IMR-90 (cell line): ENCODE measurements at regions not wholly inside any gene's neighbourhood (a gene's known extent, or its start where the extent isn't known, plus 50 kb on each side); places are given as distances from the start of the nearest gene placed in this dataset.

Experiments used
- ATAC-seq: fragments of 200-7000 bp; cut with Tn5 transposase; 2 replicates; pipeline ENCODE4 v1.9.1; 2020; ENCODE audit warnings: low read depth, mild to moderate bottlenecking, moderate library complexity
- BruUV-seq: library from RNA; stranded (reverse); fragments of 400-500 nt; replicated peaks from 2 replicates; lab custom pipeline; 2021; lab: Mats Ljungman, UMichigan
- CTCF ChIA-PET: fragments of 300-600 bp; formaldehyde crosslinking; extraction: SDS; loops from one replicate; lab custom pipeline; 2021; ENCODE audit warnings: antibody characterized with exemption; lab: Yijun Ruan, JAX
- POLR2A ChIA-PET: fragments of 300-600 bp; sonication (Branson Sonifier 250); formaldehyde crosslinking; loops from one replicate; lab custom pipeline; 2022; ENCODE audit warnings: antibody characterized with exemption; ENCODE audit not compliant: unreplicated experiment; lab: Charles Lee
- DNase-seq: peaks from one replicate; pipeline ENCODE4 v3.0.0; 2013
- H2AFZ ChIP-seq: replicated peaks from 2 replicates; pipeline ENCODE3; 2013; ENCODE audit warnings: low read length, mild to moderate bottlenecking; ENCODE audit not compliant: poor library complexity
- H2AK5ac ChIP-seq: 2 replicates; pipeline ENCODE4 v1.6.1; 2013; ENCODE audit warnings: low read depth, low read length, inconsistent platforms
- H2AK9ac ChIP-seq: replicated peaks from 2 replicates; pipeline ENCODE3; 2013; ENCODE audit warnings: mild to moderate bottlenecking, low read depth, low read length, moderate library complexity; ENCODE audit not compliant: poor library complexity
- H2BK120ac ChIP-seq: 2 replicates; pipeline ENCODE4 v1.6.1; 2013; ENCODE audit warnings: low read depth, low read length, inconsistent platforms
- H2BK15ac ChIP-seq: 3 replicates; pipeline ENCODE4 v1.6.1; 2013; ENCODE audit warnings: low read depth, low read length, inconsistent platforms
- H2BK20ac ChIP-seq: 2 replicates; pipeline ENCODE4 v1.6.1; 2013; ENCODE audit warnings: low read depth, mild to moderate bottlenecking, inconsistent platforms, low read length, moderate library complexity
- H2BK5ac ChIP-seq: 2 replicates; pipeline ENCODE4 v1.6.1; 2013; ENCODE audit warnings: mild to moderate bottlenecking, low read depth, low read length, inconsistent platforms; ENCODE audit not compliant: poor library complexity, severe bottlenecking
- H3K14ac ChIP-seq: replicated peaks from 2 replicates; pipeline ENCODE4 v1.6.1; 2013; ENCODE audit warnings: low read depth, low read length, inconsistent platforms
- H3K18ac ChIP-seq: 2 replicates; pipeline ENCODE4 v1.6.1; 2013; ENCODE audit warnings: low read depth, low read length, control low read depth
- H3K23ac ChIP-seq: 2 replicates; pipeline ENCODE4 v1.6.1; 2013; ENCODE audit warnings: low read depth, low read length, inconsistent platforms
- H3K27ac ChIP-seq: 2 replicates; pipeline ENCODE4 v1.5.1; 2013; ENCODE audit warnings: mild to moderate bottlenecking, control low read depth, low read length; ENCODE audit not compliant: insufficient read depth
- H3K27me3 ChIP-seq: 2 replicates; pipeline ENCODE4 v1.6.1; 2013; ENCODE audit warnings: low read length; ENCODE audit not compliant: control insufficient read depth, insufficient read depth
- H3K36me3 ChIP-seq: 2 replicates; pipeline ENCODE4 v1.6.1; 2013; ENCODE audit warnings: low read length, mixed read lengths; ENCODE audit not compliant: control insufficient read depth, insufficient read depth
- H3K4ac ChIP-seq: 2 replicates; pipeline ENCODE4 v1.6.1; 2013; ENCODE audit warnings: low read depth, low read length, inconsistent platforms
- H3K4me1 ChIP-seq: 2 replicates; pipeline ENCODE4 v1.6.1; 2013; ENCODE audit warnings: low read length, mixed read lengths; ENCODE audit not compliant: control insufficient read depth, insufficient read depth
- H3K4me2 ChIP-seq: 2 replicates; pipeline ENCODE4 v1.6.1; 2013; ENCODE audit warnings: low read depth, mild to moderate bottlenecking, control low read depth, low read length, moderate library complexity
- H3K4me3 ChIP-seq: 2 replicates; pipeline ENCODE4 v1.5.1; 2013; ENCODE audit warnings: low read depth, mild to moderate bottlenecking, control low read depth, low read length, moderate library complexity; ENCODE audit not compliant: insufficient read depth
- H3K56ac ChIP-seq: 2 replicates; pipeline ENCODE4 v1.6.1; 2013; ENCODE audit warnings: low read length, inconsistent platforms; ENCODE audit not compliant: insufficient read depth; ENCODE audit errors: extremely low read depth
- H3K79me1 ChIP-seq, 2 experiments: 2 replicates each; pipeline ENCODE4 v1.6.1; 2013; ENCODE audit warnings: low read length in 2 of 2, inconsistent platforms in 1 of 2, low read depth in 1 of 2
- H3K9ac ChIP-seq: 2 replicates; pipeline ENCODE4 v1.6.1; 2013; ENCODE audit warnings: low read depth, low read length, control low read depth
- H3K9me1 ChIP-seq: 2 replicates; pipeline ENCODE4 v1.6.1; 2013; ENCODE audit warnings: low read length, inconsistent platforms; ENCODE audit not compliant: insufficient read depth
- H3K9me3 ChIP-seq: 2 replicates; pipeline ENCODE4 v1.6.1; 2013; ENCODE audit warnings: low read length; ENCODE audit not compliant: control insufficient read depth, insufficient read depth
- H4K20me1 ChIP-seq: 2 replicates; pipeline ENCODE4 v1.6.1; 2013; ENCODE audit warnings: low read length, inconsistent platforms; ENCODE audit not compliant: insufficient read depth
- H4K5ac ChIP-seq: 2 replicates; pipeline ENCODE4 v1.6.1; 2013; ENCODE audit warnings: mild to moderate bottlenecking, low read depth, low read length, control low read depth
- H4K8ac ChIP-seq, 2 experiments: 2 replicates each; pipeline ENCODE4 v1.6.1; 2013; ENCODE audit warnings: low read depth in 2 of 2, low read length in 2 of 2, control low read depth in 1 of 2, inconsistent platforms in 1 of 2
- H4K91ac ChIP-seq: 2 replicates; pipeline ENCODE4 v1.6.1; 2013; ENCODE audit warnings: low read depth, low read length, inconsistent platforms; ENCODE audit not compliant: insufficient read depth
- CTCF ChIP-seq: conservative IDR thresholded peaks from 2 replicates; pipeline ENCODE4 v1.5.1; 2012; ENCODE audit warnings: mild to moderate bottlenecking, low read depth, low read length, improper control_type of control experiment
- MAFK ChIP-seq: IDR thresholded peaks from 2 replicates; pipeline ENCODE4 v1.6.1; 2012; ENCODE audit warnings: low read depth, low read length, improper control_type of control experiment
- WGBS, 2 experiments: methylation state at CpG; one replicate each; pipeline versions ENCODE4 v1.1.5 to v1.1.7; 2013; ENCODE audit warnings: missing lambda C conversion rate in 2 of 2; ENCODE audit not compliant: insufficient read length in 1 of 2; ENCODE audit errors: extremely low coverage in 2 of 2; 5-methylcytosine and 5-hydroxymethylcytosine counted together
- dilution Hi-C: fragments of 300-500 bp; cut with HindIII; formaldehyde crosslinking; loops from one replicate; pipeline ENCODE4 v1.14.3; 2018; ENCODE audit warnings: low sequenced_read_pairs; ENCODE audit not compliant: unreplicated experiment
- in situ Hi-C: fragments of 300-500 bp; cut with MboI; formaldehyde crosslinking; loops from 3 replicates; pipeline ENCODE4 v1.14.3; 2019; ENCODE audit warnings: low sequenced_read_pairs, inconsistent platforms, mixed read lengths
- intact Hi-C: fragments of 100-400 bp; cut with micrococcal nuclease; formaldehyde crosslinking; loops from 2 replicates; pipeline ENCODE4 v1.10.0; 2022

DNA sequence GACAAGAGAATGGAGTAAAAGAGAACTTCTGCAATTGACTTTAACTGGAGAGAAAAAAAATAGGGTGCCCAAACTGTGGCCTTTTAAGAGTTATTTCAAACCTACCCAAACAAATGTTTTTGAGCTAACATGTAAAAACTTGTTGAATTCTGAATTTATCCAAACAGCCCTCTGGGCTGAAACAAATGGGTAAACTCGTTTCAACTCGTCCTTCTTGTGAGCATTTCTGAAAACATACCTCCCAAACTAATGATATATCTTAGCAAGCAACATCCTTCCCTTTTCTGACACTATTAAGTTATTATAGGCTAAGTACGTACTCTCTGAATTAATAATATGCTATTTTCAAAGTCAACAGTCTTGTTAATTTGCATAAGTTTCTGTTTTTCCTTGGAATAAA lies 793.0 kb upstream of the ACVR2A start:
- Histone ChIP-seq H3K23ac (no peak overlapping the region), H2AK9ac (no peak overlapping the region), H3K56ac (no peak overlapping the region), H3K4me1 (no peaks in the 10 kb centered on the region; the same call in 1 of the 2 replicates), H3K9me3 (peaks cover 3% of the 10 kb centered on the region; the same call in 1 of the 2 replicates), H3K27me3 (no peaks in the 10 kb centered on the region), H2BK120ac (no peak overlapping the region), H3K9me1 (no peaks in the 10 kb centered on the region), H3K27ac (no peak overlapping the region), H2AK5ac (no peak overlapping the region), H2BK15ac (no peak overlapping the region), H4K5ac (no peak overlapping the region), H2BK5ac (no peak overlapping the region), H4K20me1 (no peaks in the 10 kb centered on the region), H3K36me3 (no peaks in the 10 kb centered on the region), H4K91ac (no peak overlapping the region), H3K4me2 (no peak overlapping the region), H2AFZ (no peak overlapping the region), H3K14ac (no peak overlapping the region), H4K8ac (no peak overlapping the region), H3K9ac (no peak overlapping the region), H3K79me1 (no peaks in the 10 kb centered on the region), H3K4ac (no peak overlapping the region), H3K4me3 (no peak overlapping the region), H2BK20ac (no peak overlapping the region), H3K18ac (no peak overlapping the region)
- in situ Hi-C loops (no loop called here), intact Hi-C loops (loop anchor here (5.0 kb wide), 1 partner anchor 795 kb away; the partner anchor contains the start of gene ACVR2A), dilution Hi-C loops (no loop called here)
- TF ChIP-seq MAFK (no peak), CTCF (no peak)
- no peak for ATAC-seq
- WGBS, 2 experiments: no CpG with 5 or more reads among the region's 3 CpGs
- CTCF ChIA-PET: no interaction called here
- DNase-seq: no peak
- BruUV-seq: no TSS peak
- POLR2A ChIA-PET: no interaction called here
